Neural crest cell (in vitro differentiated cells): ENCODE measurements at regions not wholly inside any gene's neighbourhood (a gene's known extent, or its start where the extent isn't known, plus 50 kb on each side); places are given as distances from the start of the nearest gene placed in this dataset.

Experiments used
- DNase-seq: peaks from one replicate; pipeline ENCODE4 v3.0.0; 2021; ENCODE audit warnings: low read depth, mixed read lengths, low spot score
- H3K27ac Mint-ChIP-seq: one replicate; pipeline ENCODE4 v1.8.0; 2021; ENCODE audit warnings: mild to moderate bottlenecking, mixed read lengths; ENCODE audit not compliant: unreplicated experiment
- H3K27me3 Mint-ChIP-seq: 2 replicates; pipeline ENCODE4 v1.8.0; 2021; ENCODE audit warnings: low read depth, mild to moderate bottlenecking, mixed read lengths
- H3K36me3 Mint-ChIP-seq: 2 replicates; pipeline ENCODE4 v1.8.0; 2021; ENCODE audit warnings: low read depth, mild to moderate bottlenecking, mixed read lengths
- H3K4me1 Mint-ChIP-seq: 2 replicates; pipeline ENCODE4 v1.8.0; 2021; ENCODE audit warnings: mixed read lengths
- H3K4me3 Mint-ChIP-seq: one replicate; pipeline ENCODE4 v1.8.0; 2021; ENCODE audit warnings: mild to moderate bottlenecking, mixed read lengths
- H3K9me3 Mint-ChIP-seq: 2 replicates; pipeline ENCODE4 v1.8.0; 2021; ENCODE audit warnings: mixed read lengths
- TF ChIP-seq, protein P1 (sequence below): fragments of 200-600 bp; sonication (generic); conservative IDR thresholded peaks from 2 replicates; pipeline ENCODE4 v1.5.0; 2021; ENCODE audit warnings: antibody characterized with exemption, mild to moderate bottlenecking

DNA sequence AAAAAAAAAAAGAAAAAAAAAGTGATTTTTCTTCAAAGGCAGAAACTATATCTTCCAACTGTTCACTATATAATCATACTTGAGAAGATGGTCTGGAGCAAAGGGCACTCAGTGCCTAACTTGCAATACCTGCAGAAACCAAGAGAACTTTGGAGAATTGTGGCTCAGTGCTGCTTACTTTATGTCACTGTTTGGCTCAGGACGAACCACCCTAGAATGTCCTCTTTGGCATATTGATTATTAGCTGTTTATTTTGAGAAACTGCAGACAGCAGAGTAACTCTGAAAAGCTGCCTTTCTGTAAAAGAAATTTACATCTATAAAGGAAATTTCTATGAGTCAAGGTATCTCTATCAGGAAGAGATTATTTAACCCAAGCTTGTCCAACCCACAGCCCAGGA lies 100.2 kb downstream of the BBS10 start:
- no peak overlapping the region for H3K4me3 Mint-ChIP-seq
- peaks cover 21% of the 10 kb centered on the region for H3K4me1 Mint-ChIP-seq
- no peaks in the 10 kb centered on the region for H3K27me3 Mint-ChIP-seq
- no peak overlapping the region for H3K27ac Mint-ChIP-seq
- TF ChIP-seq, protein P1, sequence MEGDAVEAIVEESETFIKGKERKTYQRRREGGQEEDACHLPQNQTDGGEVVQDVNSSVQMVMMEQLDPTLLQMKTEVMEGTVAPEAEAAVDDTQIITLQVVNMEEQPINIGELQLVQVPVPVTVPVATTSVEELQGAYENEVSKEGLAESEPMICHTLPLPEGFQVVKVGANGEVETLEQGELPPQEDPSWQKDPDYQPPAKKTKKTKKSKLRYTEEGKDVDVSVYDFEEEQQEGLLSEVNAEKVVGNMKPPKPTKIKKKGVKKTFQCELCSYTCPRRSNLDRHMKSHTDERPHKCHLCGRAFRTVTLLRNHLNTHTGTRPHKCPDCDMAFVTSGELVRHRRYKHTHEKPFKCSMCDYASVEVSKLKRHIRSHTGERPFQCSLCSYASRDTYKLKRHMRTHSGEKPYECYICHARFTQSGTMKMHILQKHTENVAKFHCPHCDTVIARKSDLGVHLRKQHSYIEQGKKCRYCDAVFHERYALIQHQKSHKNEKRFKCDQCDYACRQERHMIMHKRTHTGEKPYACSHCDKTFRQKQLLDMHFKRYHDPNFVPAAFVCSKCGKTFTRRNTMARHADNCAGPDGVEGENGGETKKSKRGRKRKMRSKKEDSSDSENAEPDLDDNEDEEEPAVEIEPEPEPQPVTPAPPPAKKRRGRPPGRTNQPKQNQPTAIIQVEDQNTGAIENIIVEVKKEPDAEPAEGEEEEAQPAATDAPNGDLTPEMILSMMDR, result no peak
- no peak for DNase-seq
- no peaks in the 10 kb centered on the region for H3K36me3 Mint-ChIP-seq
- H3K9me3 Mint-ChIP-seq, result no peaks in the 10 kb centered on the region

- no peak overlapping the region for H3K27ac Mint-ChIP-seq
- no peaks in the 10 kb centered on the region for H3K27me3 Mint-ChIP-seq
- no peak overlapping the region for H3K4me3 Mint-ChIP-seq
- no peaks in the 10 kb centered on the region for H3K9me3 Mint-ChIP-seq
- H3K4me1 Mint-ChIP-seq, result peaks cover 21% of the 10 kb centered on the region
- no peak for DNase-seq
- H3K36me3 Mint-ChIP-seq, result no peaks in the 10 kb centered on the region
- TF ChIP-seq, protein P1, result no peak
Observed at GRCh38 chr12:76247026-76247646, 101.1 kb downstream of the BBS10 start.

DNA sequence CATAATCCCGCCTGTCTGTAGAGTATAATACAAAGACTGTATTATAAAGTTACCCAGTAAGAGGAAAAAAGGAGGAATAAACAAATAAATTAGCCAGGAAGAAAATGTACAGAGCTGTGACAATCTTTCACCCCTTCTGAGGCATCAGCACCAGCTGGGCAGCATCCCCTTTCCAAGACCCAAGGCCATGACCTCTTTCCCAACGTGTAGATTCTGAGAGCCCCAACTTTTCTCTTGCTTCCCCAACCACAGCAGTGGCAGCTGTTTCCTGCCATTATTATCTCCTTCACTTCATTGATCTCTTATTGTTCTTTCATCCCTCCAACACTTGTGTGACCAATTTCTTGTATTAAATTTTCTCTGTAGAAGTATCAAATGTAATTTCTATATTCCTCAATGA lies 101.6 kb downstream of the BBS10 start:
- no peaks in the 10 kb centered on the region for H3K27me3 Mint-ChIP-seq
- H3K36me3 Mint-ChIP-seq, result no peaks in the 10 kb centered on the region
- TF ChIP-seq, protein P1, result no peak
- H3K4me3 Mint-ChIP-seq, result no peak overlapping the region
- DNase-seq, result no peak
- H3K27ac Mint-ChIP-seq, result no peak overlapping the region
- H3K4me1 Mint-ChIP-seq, result peaks cover 21% of the 10 kb centered on the region
- H3K9me3 Mint-ChIP-seq, result no peaks in the 10 kb centered on the region

GRCh38 chr12:76244300-76244699 lies 103.9 kb downstream of the BBS10 start:
- no peaks in the 10 kb centered on the region for H3K27me3 Mint-ChIP-seq
- H3K9me3 Mint-ChIP-seq, result peaks cover 3% of the 10 kb centered on the region
- no peaks in the 10 kb centered on the region for H3K36me3 Mint-ChIP-seq
- TF ChIP-seq, protein P1, result no peak
- DNase-seq, result no peak
- H3K27ac Mint-ChIP-seq, result no peak overlapping the region
- peaks cover 10% of the 10 kb centered on the region for H3K4me1 Mint-ChIP-seq
- H3K4me3 Mint-ChIP-seq, result no peak overlapping the region

DNA sequence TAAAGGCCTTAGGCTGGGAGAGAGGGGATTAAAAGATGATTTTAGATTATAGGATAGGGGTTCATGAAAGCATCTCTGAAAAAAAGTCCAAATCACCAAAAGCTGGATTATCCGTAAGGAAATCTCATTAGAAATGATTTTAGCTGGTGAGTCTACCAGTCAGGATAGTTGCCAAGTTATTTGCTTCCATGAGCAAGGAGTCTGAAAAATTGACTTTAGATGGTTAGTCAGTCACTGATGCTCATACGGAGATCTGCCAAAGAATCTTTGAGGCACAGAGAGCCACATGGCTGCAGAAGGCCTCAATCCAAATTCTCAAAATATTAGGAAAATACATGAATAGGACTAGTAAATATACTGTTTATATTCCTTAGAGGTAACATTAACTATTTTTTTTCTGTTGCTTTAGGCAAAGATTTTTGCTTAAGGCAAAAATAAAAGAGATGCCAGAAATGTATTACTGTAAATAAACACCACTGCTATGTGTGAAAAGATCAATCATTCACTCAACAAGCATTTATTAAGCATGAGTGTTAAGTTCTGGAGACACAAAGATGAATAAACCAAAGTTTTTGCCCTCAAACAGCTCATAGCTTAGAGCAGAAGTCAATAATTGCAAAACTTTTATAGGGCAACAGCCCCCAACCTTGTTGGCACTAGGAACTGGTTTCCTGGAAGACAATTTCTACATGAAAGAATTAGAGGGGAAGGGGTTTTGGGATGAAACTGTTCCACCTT lies 105.2 kb downstream of the BBS10 start:
- peaks cover 10% of the 10 kb centered on the region for H3K4me1 Mint-ChIP-seq
- H3K4me3 Mint-ChIP-seq, result no peak overlapping the region
- TF ChIP-seq, protein P1, result no peak
- H3K9me3 Mint-ChIP-seq, result peaks cover 3% of the 10 kb centered on the region
- H3K27ac Mint-ChIP-seq, result no peak overlapping the region
- DNase-seq, result no peak
- no peaks in the 10 kb centered on the region for H3K36me3 Mint-ChIP-seq
- H3K27me3 Mint-ChIP-seq, result no peaks in the 10 kb centered on the region
